ENCODE measurements at regions not wholly inside any gene's neighbourhood (a gene's known extent, or its start where the extent isn't known, plus 50 kb on each side); places are given as distances from the start of the nearest gene placed in this dataset.
A peak's percentile ranks its signal among the peaks of the same experiment; 100 is the strongest.

DNA sequence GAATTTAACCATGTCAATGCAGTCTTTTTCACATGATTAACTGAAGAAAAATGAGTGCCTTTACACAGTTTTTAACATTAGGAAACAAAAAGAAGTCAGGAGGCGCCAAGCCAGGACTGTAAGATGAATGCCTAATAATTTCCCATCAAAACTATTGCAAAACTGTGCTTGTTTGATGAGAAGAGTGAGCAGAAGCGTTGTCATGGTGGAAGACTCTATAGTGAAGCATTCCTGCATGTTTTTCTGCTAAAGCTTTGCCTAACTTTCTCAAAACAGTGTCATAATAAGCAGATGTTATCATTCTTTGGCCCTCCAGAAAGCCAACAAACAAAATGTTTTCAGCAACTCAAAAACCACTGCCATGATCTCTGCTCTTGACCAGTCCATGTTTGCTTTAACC, 156.8 kb upstream of the CDIN1 start:
- no peak for DNase-seq (ENCODE audit: low read depth)
- Histone ChIP-seq H3K4me3 (ENCODE audit: low read depth, low read length) (no peak overlapping the region), H3K27me3 (ENCODE audit: control insufficient read depth, insufficient read depth, low read length) (no peaks in the 10 kb centered on the region), H3K36me3 (ENCODE audit: control insufficient read depth, insufficient read depth, low read length) (no peaks in the 10 kb centered on the region)
- FAIRE-seq = no peak
- TF ChIP-seq, protein P1, sequence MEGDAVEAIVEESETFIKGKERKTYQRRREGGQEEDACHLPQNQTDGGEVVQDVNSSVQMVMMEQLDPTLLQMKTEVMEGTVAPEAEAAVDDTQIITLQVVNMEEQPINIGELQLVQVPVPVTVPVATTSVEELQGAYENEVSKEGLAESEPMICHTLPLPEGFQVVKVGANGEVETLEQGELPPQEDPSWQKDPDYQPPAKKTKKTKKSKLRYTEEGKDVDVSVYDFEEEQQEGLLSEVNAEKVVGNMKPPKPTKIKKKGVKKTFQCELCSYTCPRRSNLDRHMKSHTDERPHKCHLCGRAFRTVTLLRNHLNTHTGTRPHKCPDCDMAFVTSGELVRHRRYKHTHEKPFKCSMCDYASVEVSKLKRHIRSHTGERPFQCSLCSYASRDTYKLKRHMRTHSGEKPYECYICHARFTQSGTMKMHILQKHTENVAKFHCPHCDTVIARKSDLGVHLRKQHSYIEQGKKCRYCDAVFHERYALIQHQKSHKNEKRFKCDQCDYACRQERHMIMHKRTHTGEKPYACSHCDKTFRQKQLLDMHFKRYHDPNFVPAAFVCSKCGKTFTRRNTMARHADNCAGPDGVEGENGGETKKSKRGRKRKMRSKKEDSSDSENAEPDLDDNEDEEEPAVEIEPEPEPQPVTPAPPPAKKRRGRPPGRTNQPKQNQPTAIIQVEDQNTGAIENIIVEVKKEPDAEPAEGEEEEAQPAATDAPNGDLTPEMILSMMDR (IDR thresholded peaks at IDR 0.05; ENCODE audit: insufficient read depth, low read length, severe bottlenecking) = no peak

DNA sequence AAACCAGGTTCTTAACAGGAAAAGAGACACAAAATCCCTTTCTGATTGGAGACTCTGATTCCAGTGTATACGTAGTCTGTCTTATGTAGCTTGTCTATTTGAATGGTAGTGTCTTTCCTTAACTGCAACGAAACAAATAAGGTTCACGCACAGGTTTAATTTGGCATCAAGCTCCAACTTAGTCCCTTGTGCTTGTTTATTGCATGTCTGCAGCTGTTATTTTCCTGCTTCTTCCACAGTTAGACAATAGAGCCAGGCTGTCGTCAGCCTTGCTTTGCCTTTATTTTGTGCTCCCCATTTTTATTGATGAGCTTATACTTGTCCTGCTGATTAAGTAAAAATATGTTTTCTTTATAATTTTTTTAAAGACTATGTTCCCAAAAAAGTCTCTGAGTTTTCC, 152.7 kb upstream of the CDIN1 start:
- TF ChIP-seq, protein P1 (IDR thresholded peaks at IDR 0.05; ENCODE audit: insufficient read depth, low read length, severe bottlenecking) = no peak
- no peak overlapping the region for H3K4me3 ChIP-seq (ENCODE audit: low read depth, low read length)
- FAIRE-seq = no peak
- H3K27me3 ChIP-seq (ENCODE audit: control insufficient read depth, insufficient read depth, low read length) = no peaks in the 10 kb centered on the region
- H3K36me3 ChIP-seq (ENCODE audit: control insufficient read depth, insufficient read depth, low read length) = no peaks in the 10 kb centered on the region
- DNase-seq (ENCODE audit: low read depth) = no peak

DNA sequence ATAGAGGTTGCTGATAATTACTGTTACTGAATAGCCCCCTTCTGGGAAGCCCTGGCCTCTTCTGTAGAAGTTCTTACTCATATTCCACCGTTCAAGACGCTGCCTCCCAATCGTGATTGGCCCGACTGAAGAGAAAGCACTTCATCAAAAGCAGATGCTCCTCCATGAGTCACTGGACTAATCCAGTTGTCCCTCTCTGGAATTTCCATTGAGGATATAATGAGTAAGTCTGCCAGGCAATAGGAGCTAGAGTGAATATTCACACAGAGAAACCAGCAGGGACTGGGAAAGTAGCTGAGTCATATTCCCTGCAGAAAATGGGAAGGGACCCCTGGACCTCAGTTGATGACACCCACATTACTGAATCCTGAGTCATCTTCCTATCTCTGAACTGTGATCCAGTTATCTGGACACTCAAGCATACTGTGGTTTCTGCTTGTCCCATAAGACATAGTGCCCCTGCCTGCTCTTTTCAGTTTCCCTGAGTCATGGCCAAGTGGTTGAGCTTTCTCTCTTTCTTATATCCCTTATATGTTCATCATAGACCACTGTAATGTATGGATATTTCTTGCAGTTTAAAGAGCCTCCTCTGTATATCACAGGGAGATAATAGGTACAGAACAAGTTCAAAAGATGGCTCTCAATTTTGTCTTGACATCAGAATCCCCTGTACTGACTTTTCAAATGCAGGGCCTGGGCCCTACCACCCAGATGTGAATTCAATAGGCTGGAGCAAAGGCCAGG, 151.2 kb upstream of the CDIN1 start:
- H3K36me3 ChIP-seq (ENCODE audit: control insufficient read depth, insufficient read depth, low read length) = no peaks in the 10 kb centered on the region
- DNase-seq (ENCODE audit: low read depth) = peak; percentile 96
- H3K4me3 ChIP-seq (ENCODE audit: low read depth, low read length) = no peak overlapping the region
- FAIRE-seq = no peak
- TF ChIP-seq, protein P1 (IDR thresholded peaks at IDR 0.05; ENCODE audit: insufficient read depth, low read length, severe bottlenecking) = no peak
- no peaks in the 10 kb centered on the region for H3K27me3 ChIP-seq (ENCODE audit: control insufficient read depth, insufficient read depth, low read length)

DNA sequence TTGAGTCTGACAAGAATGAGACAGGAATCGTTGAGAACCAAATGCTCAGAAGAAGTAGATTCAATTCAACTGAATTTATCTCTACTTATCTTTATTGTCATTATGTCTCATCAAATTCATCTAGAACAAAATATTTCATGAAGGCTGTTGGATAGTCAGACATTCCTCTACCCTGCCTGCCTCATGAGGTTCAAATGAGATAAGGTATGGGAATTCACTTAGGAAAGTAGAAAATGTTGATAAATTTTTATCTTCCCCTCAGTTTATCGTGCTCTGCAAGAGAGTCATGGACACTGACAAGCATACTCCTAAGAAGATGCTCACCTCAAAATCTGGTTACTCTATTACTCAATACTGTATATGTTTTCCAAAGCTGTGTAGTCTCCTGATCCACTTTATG, 149.7 kb upstream of the CDIN1 start:
- TF ChIP-seq, protein P1 (IDR thresholded peaks at IDR 0.05; ENCODE audit: insufficient read depth, low read length, severe bottlenecking) = no peak
- Histone ChIP-seq H3K27me3 (ENCODE audit: control insufficient read depth, insufficient read depth, low read length) (no peaks in the 10 kb centered on the region), H3K4me3 (ENCODE audit: low read depth, low read length) (no peak overlapping the region), H3K36me3 (ENCODE audit: control insufficient read depth, insufficient read depth, low read length) (no peaks in the 10 kb centered on the region)
- no peak for DNase-seq (ENCODE audit: low read depth)
- FAIRE-seq = no peak

DNA sequence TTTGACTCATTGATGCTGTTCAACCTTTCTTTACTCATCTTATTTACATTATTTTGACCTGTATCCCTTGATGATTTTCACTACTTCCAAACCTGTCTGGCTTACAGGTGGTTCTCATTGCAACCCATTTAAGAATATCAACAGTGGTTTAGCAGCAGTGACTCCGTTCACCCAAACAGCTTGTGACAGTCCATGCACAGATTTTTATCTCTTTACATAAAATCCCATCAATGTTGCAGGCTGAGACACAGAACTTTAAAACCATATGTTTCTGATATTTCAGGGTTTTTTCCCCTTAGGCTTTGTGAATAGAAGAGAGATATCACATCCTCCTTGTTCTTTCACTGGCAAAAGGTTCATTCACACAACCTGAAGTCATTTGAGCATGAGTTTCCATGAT, 149.1 kb upstream of the CDIN1 start:
- TF ChIP-seq, protein P1 (IDR thresholded peaks at IDR 0.05; ENCODE audit: insufficient read depth, low read length, severe bottlenecking) = no peak
- no peak for FAIRE-seq

DNA sequence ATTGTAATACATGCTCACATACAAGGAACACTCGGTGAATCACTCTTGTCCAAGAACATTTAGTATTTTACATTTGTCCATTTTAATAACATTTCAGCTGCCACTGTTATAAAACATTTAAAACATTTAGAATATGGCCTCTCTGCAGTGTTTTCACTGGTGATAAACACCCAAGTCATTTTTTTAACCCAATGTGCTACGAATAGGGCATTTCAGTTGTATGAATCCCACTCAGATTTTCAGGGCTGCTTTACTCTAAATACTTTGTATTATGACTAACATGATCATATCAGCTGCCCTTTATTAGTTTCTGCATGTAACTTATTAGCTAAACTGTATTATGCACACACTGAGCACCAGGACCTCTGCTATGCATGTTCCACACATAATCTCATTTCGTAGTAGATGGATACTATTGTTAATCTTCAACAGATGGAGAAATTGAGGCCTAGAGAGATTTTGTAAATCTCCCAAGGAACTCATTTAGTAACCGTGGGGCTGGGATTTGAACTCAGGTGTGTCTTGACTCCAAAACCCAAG, 148.6 kb upstream of the CDIN1 start:
- DNase-seq (ENCODE audit: low read depth) (no peak), FAIRE-seq (no peak)
- Histone ChIP-seq H3K4me3 (ENCODE audit: low read depth, low read length) (no peak overlapping the region), H3K36me3 (ENCODE audit: control insufficient read depth, insufficient read depth, low read length) (no peaks in the 10 kb centered on the region), H3K27me3 (ENCODE audit: control insufficient read depth, insufficient read depth, low read length) (no peaks in the 10 kb centered on the region)
- TF ChIP-seq, protein P1 (IDR thresholded peaks at IDR 0.05; ENCODE audit: insufficient read depth, low read length, severe bottlenecking) = no peak

More for the DNA sequence above, 149.1 kb upstream of the CDIN1 start:
- no peak overlapping the region for H3K4me3 ChIP-seq (ENCODE audit: low read depth, low read length)
- H3K27me3 ChIP-seq (ENCODE audit: control insufficient read depth, insufficient read depth, low read length) = no peaks in the 10 kb centered on the region
- no peak for DNase-seq (ENCODE audit: low read depth)
- no peaks in the 10 kb centered on the region for H3K36me3 ChIP-seq (ENCODE audit: control insufficient read depth, insufficient read depth, low read length)
